ENCODE measurements at regions not wholly inside any gene's neighbourhood (a gene's known extent, or its start where the extent isn't known, plus 50 kb on each side); places are given as distances from the start of the nearest gene placed in this dataset.
A peak's percentile ranks its signal among the peaks of the same experiment; 100 is the strongest.
"Not testable (repeated sequence)": the region's sequence is repeated elsewhere in the genome, so short reads cannot be mapped to it uniquely, and the experiment has no call there.

- DNase-seq, result no peak
Observed at GRCh38 chr22:22346401-22347107, 102.0 kb downstream of the VPREB1 start.

- no peak for DNase-seq
Observed at GRCh38 chr22:22348127-22348814, 103.7 kb downstream of the VPREB1 start.

- DNase-seq, result no peak
Observed at GRCh38 chr22:22348815-22349454, 104.3 kb downstream of the VPREB1 start.

- no peak for DNase-seq
Observed at GRCh38 chr22:22349455-22349836, 104.9 kb downstream of the VPREB1 start.

- DNase-seq, result no peak
Observed at GRCh38 chr22:22351366-22351765, 106.8 kb downstream of the VPREB1 start.

GRCh38 chr22:22352371-22352999 lies 107.9 kb downstream of the VPREB1 start:
- no peak for DNase-seq

GRCh38 chr22:22355096-22355834 lies 110.7 kb downstream of the VPREB1 start:
- no peak for DNase-seq

GRCh38 chr22:22357024-22357883 lies 112.7 kb downstream of the VPREB1 start:
- peak; percentile 63 to 89 for DNase-seq

GRCh38 chr22:22358152-22358551 lies 113.6 kb downstream of the VPREB1 start:
- no peak for DNase-seq

- no peak for DNase-seq
Observed at GRCh38 chr22:22358686-22359085, 114.1 kb downstream of the VPREB1 start.

- DNase-seq, result no peak
Observed at GRCh38 chr22:22359465-22359864, 114.9 kb downstream of the VPREB1 start.

- DNase-seq, result no peak
Observed at GRCh38 chr22:22360014-22360413, 115.4 kb downstream of the VPREB1 start.

- no peak for DNase-seq
Observed at GRCh38 chr22:22362311-22362710, 117.7 kb downstream of the VPREB1 start.

GRCh38 chr22:22362936-22363335 lies 118.3 kb downstream of the VPREB1 start:
- peak; percentile 15 to 22 for DNase-seq

- no peak for DNase-seq
Observed at GRCh38 chr22:22364207-22364606, 119.6 kb downstream of the VPREB1 start.

GRCh38 chr22:22366537-22366936 lies 122.0 kb downstream of the VPREB1 start:
- DNase-seq, result peak; percentile 13 to 24

- DNase-seq, result no peak
Observed at GRCh38 chr22:22368516-22368915, 123.9 kb downstream of the VPREB1 start.

- not testable (repeated sequence) for DNase-seq
Observed at GRCh38 chr22:22369219-22369963, 124.8 kb downstream of the VPREB1 start.

GRCh38 chr22:22369964-22370270 lies 125.3 kb downstream of the VPREB1 start:
- DNase-seq, result peak; percentile 38 to 58

GRCh38 chr22:22371031-22371541 lies 126.5 kb downstream of the VPREB1 start:
- DNase-seq, result no peak

- DNase-seq, result no peak
Observed at GRCh38 chr22:22372086-22372485, 127.5 kb downstream of the VPREB1 start.
